ENCODE measurements at regions not wholly inside any gene's neighbourhood (a gene's known extent, or its start where the extent isn't known, plus 50 kb on each side); places are given as distances from the start of the nearest gene placed in this dataset.

- Histone ChIP-seq H3K27ac (ENCODE audit: low read depth in 1 of 2, low read length in 2 of 2) (peak overlapping the region; percentile 86 to 88), H3K4me1 (ENCODE audit: control insufficient read depth in 1 of 2, insufficient read depth in 2 of 2, low read length in 2 of 2) (peaks cover 57 to 68% of the 10 kb centered on the region in 2 donors)
Observed at GRCh38 chr1:221097479-221098281, 218.4 kb downstream of the HLX start.

More at GRCh38 chr1:221097479-221098281, 218.4 kb downstream of the HLX start:
- Mint-ChIP-seq H3K4me3 (peak overlapping the region in 1 of 2 donors; percentile 72), H3K9me3 (peaks cover 0 to 11% (median 3%) of the 10 kb centered on the region in 7 donors), H3K36me3 (peaks cover 4 to 12% of the 10 kb centered on the region in 2 donors), H3K27me3 (ENCODE audit: low read depth in 3 of 3) (peaks cover 4 to 11% (median 9%) of the 10 kb centered on the region in 3 donors), H3K4me1 (peaks cover 69% of the 10 kb centered on the region), H3K27ac (peak overlapping the region; percentile 88 to 100 (median 98))
- no peak for TF ChIP-seq CTCF (IDR thresholded peaks at IDR 0.05)
- Histone ChIP-seq H3K4me3 (replicated peaks in 1 of 3; ENCODE audit: low read depth in 2 of 3, low read length in 3 of 3) (peak overlapping the region in 1 of 3 experiments; percentile 28), H3K36me3 (replicated peaks in 1 of 2; ENCODE audit: control insufficient read depth in 1 of 2, insufficient read depth in 2 of 2, low read length in 2 of 2) (no peaks in the 10 kb centered on the region), H3K9ac (ENCODE audit: insufficient read depth, low read length, poor library complexity, severe bottlenecking) (no peak overlapping the region), H3K27me3 (ENCODE audit: control insufficient read depth in 2 of 2, insufficient read depth in 2 of 2, low read length in 2 of 2) (no peaks in the 10 kb centered on the region), H3K4me2 (replicated peaks; ENCODE audit: extremely low read depth, low read length, poor library complexity, severe bottlenecking) (peak overlapping the region; percentile 54), H4K20me1 (ENCODE audit: insufficient read depth, low read length) (no peaks in the 10 kb centered on the region), H2AFZ (ENCODE audit: insufficient read depth, low read depth, low read length, poor library complexity, severe bottlenecking) (no peak overlapping the region), H3K9me3 (replicated peaks in 1 of 2; ENCODE audit: control insufficient read depth in 1 of 2, insufficient read depth in 1 of 2, low read length in 2 of 2) (no peaks in the 10 kb centered on the region), H3K79me2 (ENCODE audit: insufficient read depth, low read length) (no peaks in the 10 kb centered on the region)
- WGBS (ENCODE audit: insufficient coverage): 0% methylated on average over 1 of the region's 6 CpGs
- intact Hi-C loops (cut with micrococcal nuclease): loop anchor here (2.0 to 10.0 kb wide), 4 partner anchors 70 to 347 kb away; partner anchors contain the start of gene HLX (in 1 of the 2)
- DNase-seq: peak; percentile 95 to 98 (median 97)

Measured in CD14-positive monocyte (primary cell).